ENCODE measurements at regions not wholly inside any gene's neighbourhood (a gene's known extent, or its start where the extent isn't known, plus 50 kb on each side); places are given as distances from the start of the nearest gene placed in this dataset.

DNA sequence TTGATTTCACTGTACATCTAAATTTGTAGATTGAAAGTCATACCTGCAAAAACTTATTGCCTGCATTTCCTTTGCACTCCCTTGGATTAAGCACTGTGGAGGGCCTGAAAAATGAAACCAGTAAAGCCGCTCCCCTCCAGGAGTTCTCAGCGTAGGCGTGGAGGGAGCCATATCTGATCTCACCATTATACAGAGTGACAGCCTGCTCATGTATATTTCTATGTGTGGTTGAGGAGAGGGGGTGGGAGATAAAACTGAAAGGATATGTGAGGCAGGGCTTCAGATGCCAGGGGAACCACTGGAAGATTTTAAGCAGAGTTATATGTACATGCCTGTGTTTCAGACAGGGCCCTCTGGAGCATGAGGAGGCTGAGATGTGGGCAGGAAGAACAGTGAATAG, 303.0 kb downstream of the MSX2 start:
- TF ChIP-seq EZH2 (IDR thresholded peaks at IDR 0.05; ENCODE audit: insufficient read depth, poor library complexity, severe bottlenecking) (no peak), EZH2phosphoT487 (IDR thresholded peaks at IDR 0.05; ENCODE audit: insufficient read depth, low read depth) (no peak)
